ENCODE measurements at regions not wholly inside any gene's neighbourhood (a gene's known extent, or its start where the extent isn't known, plus 50 kb on each side); places are given as distances from the start of the nearest gene placed in this dataset.

GRCh38 chr19:34596115-34596514 is 80.8 kb downstream of the SCGB2B2 start:
- no peak for DNase-seq
- Histone ChIP-seq H3K4me3 (no peak overlapping the region), H3K27ac (no peak overlapping the region), H3K36me3 (no peaks in the 10 kb centered on the region), H3K9me3 (peaks cover 0 to 42% (median 2%) of the 10 kb centered on the region in 8 donors), H3K27me3 (replicated peaks in 1 of 7) (no peaks in the 10 kb centered on the region), H3K4me1 (peaks cover 0 to 19% (median 7%) of the 10 kb centered on the region in 6 donors)
- TF ChIP-seq, protein P1, sequence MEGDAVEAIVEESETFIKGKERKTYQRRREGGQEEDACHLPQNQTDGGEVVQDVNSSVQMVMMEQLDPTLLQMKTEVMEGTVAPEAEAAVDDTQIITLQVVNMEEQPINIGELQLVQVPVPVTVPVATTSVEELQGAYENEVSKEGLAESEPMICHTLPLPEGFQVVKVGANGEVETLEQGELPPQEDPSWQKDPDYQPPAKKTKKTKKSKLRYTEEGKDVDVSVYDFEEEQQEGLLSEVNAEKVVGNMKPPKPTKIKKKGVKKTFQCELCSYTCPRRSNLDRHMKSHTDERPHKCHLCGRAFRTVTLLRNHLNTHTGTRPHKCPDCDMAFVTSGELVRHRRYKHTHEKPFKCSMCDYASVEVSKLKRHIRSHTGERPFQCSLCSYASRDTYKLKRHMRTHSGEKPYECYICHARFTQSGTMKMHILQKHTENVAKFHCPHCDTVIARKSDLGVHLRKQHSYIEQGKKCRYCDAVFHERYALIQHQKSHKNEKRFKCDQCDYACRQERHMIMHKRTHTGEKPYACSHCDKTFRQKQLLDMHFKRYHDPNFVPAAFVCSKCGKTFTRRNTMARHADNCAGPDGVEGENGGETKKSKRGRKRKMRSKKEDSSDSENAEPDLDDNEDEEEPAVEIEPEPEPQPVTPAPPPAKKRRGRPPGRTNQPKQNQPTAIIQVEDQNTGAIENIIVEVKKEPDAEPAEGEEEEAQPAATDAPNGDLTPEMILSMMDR (IDR thresholded peaks at IDR 0.05 in 8 of 11, conservative IDR thresholded peaks at IDR 0.05 in 3 of 11) = no peak
- TF ChIP-seq POLR2A (IDR thresholded peaks at IDR 0.05) = no peak
- intact Hi-C loops (cut with DNase I; ENCODE audit: low total_unique reads) = no loop called here
- WGBS, 5 donors = 85 to 93% (median 91%) methylated on average over 10 to 13 of the region's 13 CpGs

DNA sequence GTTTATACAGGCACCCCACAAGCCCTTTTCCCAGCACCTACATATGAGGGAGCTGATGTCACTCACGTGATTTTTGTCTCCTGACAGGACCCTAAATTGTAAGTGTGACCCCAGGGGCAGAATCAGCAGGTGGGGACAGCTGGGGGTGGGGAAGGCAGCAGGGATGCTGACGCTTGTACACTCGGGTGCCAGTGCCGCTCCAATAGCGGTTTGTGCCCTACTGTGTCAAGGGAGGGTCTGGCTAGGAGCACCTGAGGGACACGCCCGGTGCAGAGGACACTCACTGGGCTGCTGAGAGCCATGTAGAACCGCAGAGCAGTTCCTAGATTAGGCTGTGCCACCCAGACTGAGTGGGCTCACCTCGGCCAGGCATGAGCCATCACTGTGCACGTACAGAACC is 81.3 kb downstream of the SCGB2B2 start:
- H3K36me3 ChIP-seq = no peaks in the 10 kb centered on the region
- no peak for DNase-seq
- H3K27me3 ChIP-seq (replicated peaks in 1 of 7) = no peaks in the 10 kb centered on the region
- no peak overlapping the region for H3K4me3 ChIP-seq
- peaks cover 0 to 19% (median 7%) of the 10 kb centered on the region in 6 donors for H3K4me1 ChIP-seq
- 70 to 86% (median 78%) methylated on average over 2 to 10 of the region's 10 CpGs for WGBS, 5 donors
- H3K27ac ChIP-seq = no peak overlapping the region
- intact Hi-C loops (cut with DNase I; ENCODE audit: low total_unique reads) = no loop called here
- peaks cover 0 to 39% (median 2%) of the 10 kb centered on the region in 8 donors for H3K9me3 ChIP-seq
- TF ChIP-seq, protein P1 (IDR thresholded peaks at IDR 0.05 in 8 of 11, conservative IDR thresholded peaks at IDR 0.05 in 3 of 11) = no peak
- no peak for TF ChIP-seq POLR2A (IDR thresholded peaks at IDR 0.05)
- TF ChIP-seq POLR2AphosphoS5 (IDR thresholded peaks at IDR 0.05) = no peak

DNA sequence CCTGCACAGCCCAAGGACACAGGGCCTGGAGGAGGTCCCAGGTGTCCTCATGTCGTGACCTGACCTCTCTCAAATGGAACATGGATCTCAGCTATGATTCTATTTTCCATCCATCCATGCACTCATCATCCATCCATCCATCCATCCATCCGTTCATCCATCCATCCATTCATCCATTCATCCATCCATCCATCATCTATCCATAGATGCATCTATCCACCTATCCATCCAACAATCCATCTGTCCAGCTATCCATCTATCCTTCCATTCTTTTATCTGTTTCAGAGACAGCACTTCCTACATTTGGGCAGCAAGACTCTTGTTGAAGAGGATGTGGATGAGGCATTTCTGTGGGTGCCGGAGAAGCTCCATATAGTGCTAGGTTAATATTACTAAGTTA is 86.7 kb downstream of the SCGB2B2 start:
- Histone ChIP-seq H3K4me1 (peaks cover 0 to 6% (median 3%) of the 10 kb centered on the region in 6 donors), H3K9me3 (peaks cover 0 to 57% (median 2%) of the 10 kb centered on the region in 8 donors), H3K36me3 (no peaks in the 10 kb centered on the region), H3K4me3 (no peak overlapping the region), H3K27ac (no peak overlapping the region), H3K27me3 (replicated peaks in 1 of 7) (no peaks in the 10 kb centered on the region)
- intact Hi-C loops (cut with DNase I; ENCODE audit: low total_unique reads) = no loop called here
- 79 to 88% (median 85%) methylated on average over 3 of the region's 3 CpGs for whole genome bisulfite sequencing, 5 donors
- TF ChIP-seq POLR2A (IDR thresholded peaks at IDR 0.05) = no peak
- TF ChIP-seq, protein P1 (IDR thresholded peaks at IDR 0.05 in 8 of 11, conservative IDR thresholded peaks at IDR 0.05 in 3 of 11) = no peak
- no peak for TF ChIP-seq POLR2AphosphoS5 (IDR thresholded peaks at IDR 0.05)
- no peak for DNase-seq

GRCh38 chr19:34589730-34590129 is 87.2 kb downstream of the SCGB2B2 start:
- peaks cover 0 to 1% (median under 1%) of the 10 kb centered on the region in 6 donors for H3K4me1 ChIP-seq
- no peak for DNase-seq
- intact Hi-C loops (cut with DNase I; ENCODE audit: low total_unique reads) = no loop called here
- 61 to 86% (median 79%) methylated on average over 2 of the region's 2 CpGs for WGBS, 5 donors
- H3K36me3 ChIP-seq = no peaks in the 10 kb centered on the region
- no peak overlapping the region for H3K27ac ChIP-seq
- TF ChIP-seq, protein P1 (IDR thresholded peaks at IDR 0.05 in 8 of 11, conservative IDR thresholded peaks at IDR 0.05 in 3 of 11) = no peak
- TF ChIP-seq POLR2A (IDR thresholded peaks at IDR 0.05) = no peak
- TF ChIP-seq POLR2AphosphoS5 (IDR thresholded peaks at IDR 0.05) = no peak
- H3K27me3 ChIP-seq (replicated peaks in 1 of 7) = no peaks in the 10 kb centered on the region
- H3K4me3 ChIP-seq = no peak overlapping the region
- peaks cover 0 to 57% (median 2%) of the 10 kb centered on the region in 8 donors for H3K9me3 ChIP-seq
